SK-N-SH (cell line): ENCODE measurements at regions not wholly inside any gene's neighbourhood (a gene's known extent, or its start where the extent isn't known, plus 50 kb on each side); places are given as distances from the start of the nearest gene placed in this dataset.
"Not testable (repeated sequence)": the region's sequence is repeated elsewhere in the genome, so short reads cannot be mapped to it uniquely, and the experiment has no call there.

Experiments
- ELF1 ChIP-seq: IDR thresholded peaks from 2 replicates; pipeline ENCODE4 v1.4.0; 2012
- GABPA ChIP-seq: IDR thresholded peaks from 2 replicates; pipeline ENCODE4 v1.4.0; 2012; ENCODE audit warnings: low read depth, mild to moderate bottlenecking
- GATA2 ChIP-seq: sonication (generic); formaldehyde crosslinking; IDR thresholded peaks from 2 replicates; pipeline ENCODE4 v1.5.0; 2020; ENCODE audit warnings: mild to moderate bottlenecking, missing genetic modification reagents
- POLR2AphosphoS5 ChIP-seq: IDR thresholded peaks from 2 replicates; pipeline ENCODE4 v1.6.1; 2012; ENCODE audit warnings: low read depth, low read length
- SIN3A ChIP-seq: IDR thresholded peaks from 2 replicates; pipeline ENCODE4 v1.6.1; 2012; ENCODE audit warnings: low read depth, mild to moderate bottlenecking, low read length, moderate library complexity, borderline replicate concordance
- SMC3 ChIP-seq: IDR thresholded peaks from 2 replicates; pipeline ENCODE4 v1.6.1; 2012; ENCODE audit warnings: low read depth, low read length, improper control_type of control experiment
- TAF1 ChIP-seq: IDR thresholded peaks from 2 replicates; pipeline ENCODE4 v1.6.1; 2012; ENCODE audit warnings: low read depth, mild to moderate bottlenecking, low read length, moderate library complexity, borderline replicate concordance
- TF ChIP-seq, protein P1 (sequence below): fragments of 200-600 bp; sonication (generic); IDR thresholded peaks from 2 replicates; pipeline ENCODE4 v1.6.1; 2017; ENCODE audit warnings: antibody characterized with exemption, mild to moderate bottlenecking, moderate library complexity
- TF ChIP-seq, protein P2 (sequence below): IDR thresholded peaks from 2 replicates; pipeline ENCODE4 v1.4.0; 2012; ENCODE audit warnings: low read depth

- TF ChIP-seq, protein P1, sequence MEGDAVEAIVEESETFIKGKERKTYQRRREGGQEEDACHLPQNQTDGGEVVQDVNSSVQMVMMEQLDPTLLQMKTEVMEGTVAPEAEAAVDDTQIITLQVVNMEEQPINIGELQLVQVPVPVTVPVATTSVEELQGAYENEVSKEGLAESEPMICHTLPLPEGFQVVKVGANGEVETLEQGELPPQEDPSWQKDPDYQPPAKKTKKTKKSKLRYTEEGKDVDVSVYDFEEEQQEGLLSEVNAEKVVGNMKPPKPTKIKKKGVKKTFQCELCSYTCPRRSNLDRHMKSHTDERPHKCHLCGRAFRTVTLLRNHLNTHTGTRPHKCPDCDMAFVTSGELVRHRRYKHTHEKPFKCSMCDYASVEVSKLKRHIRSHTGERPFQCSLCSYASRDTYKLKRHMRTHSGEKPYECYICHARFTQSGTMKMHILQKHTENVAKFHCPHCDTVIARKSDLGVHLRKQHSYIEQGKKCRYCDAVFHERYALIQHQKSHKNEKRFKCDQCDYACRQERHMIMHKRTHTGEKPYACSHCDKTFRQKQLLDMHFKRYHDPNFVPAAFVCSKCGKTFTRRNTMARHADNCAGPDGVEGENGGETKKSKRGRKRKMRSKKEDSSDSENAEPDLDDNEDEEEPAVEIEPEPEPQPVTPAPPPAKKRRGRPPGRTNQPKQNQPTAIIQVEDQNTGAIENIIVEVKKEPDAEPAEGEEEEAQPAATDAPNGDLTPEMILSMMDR = not testable (repeated sequence)
- not testable (repeated sequence) for TF ChIP-seq SMC3; POLR2AphosphoS5; SIN3A; GATA2 (CRISPR knock-in tag); GABPA; ELF1; TAF1
- TF ChIP-seq, protein P2, sequence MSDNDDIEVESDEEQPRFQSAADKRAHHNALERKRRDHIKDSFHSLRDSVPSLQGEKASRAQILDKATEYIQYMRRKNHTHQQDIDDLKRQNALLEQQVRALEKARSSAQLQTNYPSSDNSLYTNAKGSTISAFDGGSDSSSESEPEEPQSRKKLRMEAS = not testable (repeated sequence)
Measured at GRCh38 chr5:177924577-177924976, 71.5 kb downstream of the PROP1 start.
